ENCODE measurements at regions not wholly inside any gene's neighbourhood (a gene's known extent, or its start where the extent isn't known, plus 50 kb on each side); places are given as distances from the start of the nearest gene placed in this dataset.

GRCh38 chr16:7980133-7980483 is 610.2 kb downstream of the TMEM114 start:
- H3K79me2 ChIP-seq (ENCODE audit: insufficient read depth, low read length): no peaks in the 10 kb centered on the region
- no peak overlapping the region for H3K9ac ChIP-seq (ENCODE audit: low read length)
- H3K4me3 ChIP-seq (replicated peaks in 1 of 2; ENCODE audit: low read depth in 1 of 2, low read length in 2 of 2): no peak overlapping the region
- no peaks in the 10 kb centered on the region for H3K36me3 ChIP-seq (ENCODE audit: control insufficient read depth in 1 of 2, insufficient read depth in 2 of 2, low read length in 2 of 2)
- ChIA-PET CTCF (no interaction called here), POLR2A (no interaction called here), RAD21 (ENCODE audit: low non-redundant PET in 1 of 2, low total read pairs in 2 of 2, uncharacterized antibody in 2 of 2, unreplicated experiment in 2 of 2) (no interaction called here)
- H3K4me2 ChIP-seq (ENCODE audit: low read length): no peak overlapping the region
- H3K27me3 ChIP-seq (ENCODE audit: insufficient read depth, low read length): no peaks in the 10 kb centered on the region
- no peaks in the 10 kb centered on the region for H4K20me1 ChIP-seq (ENCODE audit: insufficient read depth)
- intact Hi-C loops (cut with micrococcal nuclease): no loop called here
- H3K9me2 ChIP-seq (ENCODE audit: insufficient read depth): no peaks in the 10 kb centered on the region
- ATAC-seq (no peak), DNase-seq (ENCODE audit: low read depth, low spot score) (no peak)
- no peak overlapping the region for H3K27ac ChIP-seq (ENCODE audit: low read depth, low read length)
- TF ChIP-seq ZNF274 (IDR thresholded peaks at IDR 0.05; ENCODE audit: low read depth, low read length): no peak
- TF ChIP-seq, protein P1, sequence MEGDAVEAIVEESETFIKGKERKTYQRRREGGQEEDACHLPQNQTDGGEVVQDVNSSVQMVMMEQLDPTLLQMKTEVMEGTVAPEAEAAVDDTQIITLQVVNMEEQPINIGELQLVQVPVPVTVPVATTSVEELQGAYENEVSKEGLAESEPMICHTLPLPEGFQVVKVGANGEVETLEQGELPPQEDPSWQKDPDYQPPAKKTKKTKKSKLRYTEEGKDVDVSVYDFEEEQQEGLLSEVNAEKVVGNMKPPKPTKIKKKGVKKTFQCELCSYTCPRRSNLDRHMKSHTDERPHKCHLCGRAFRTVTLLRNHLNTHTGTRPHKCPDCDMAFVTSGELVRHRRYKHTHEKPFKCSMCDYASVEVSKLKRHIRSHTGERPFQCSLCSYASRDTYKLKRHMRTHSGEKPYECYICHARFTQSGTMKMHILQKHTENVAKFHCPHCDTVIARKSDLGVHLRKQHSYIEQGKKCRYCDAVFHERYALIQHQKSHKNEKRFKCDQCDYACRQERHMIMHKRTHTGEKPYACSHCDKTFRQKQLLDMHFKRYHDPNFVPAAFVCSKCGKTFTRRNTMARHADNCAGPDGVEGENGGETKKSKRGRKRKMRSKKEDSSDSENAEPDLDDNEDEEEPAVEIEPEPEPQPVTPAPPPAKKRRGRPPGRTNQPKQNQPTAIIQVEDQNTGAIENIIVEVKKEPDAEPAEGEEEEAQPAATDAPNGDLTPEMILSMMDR (IDR thresholded peaks at IDR 0.05 in 2 of 3, conservative IDR thresholded peaks at IDR 0.05 in 1 of 3; ENCODE audit: borderline replicate concordance in 1 of 3, insufficient read depth in 1 of 3, low read depth in 2 of 3, low read length in 2 of 3): no peak
- no peak for TF ChIP-seq FOSL1 (IDR thresholded peaks at IDR 0.05; ENCODE audit: low read depth)
- no peak for TF ChIP-seq POLR2A (IDR thresholded peaks at IDR 0.05; ENCODE audit: borderline replicate concordance, extremely low read depth, insufficient read depth, insufficient read length)
- H3K9me3 ChIP-seq (ENCODE audit: control insufficient read depth in 1 of 2, insufficient read depth in 1 of 2, low read depth in 1 of 2, low read length in 2 of 2): peaks cover 6 to 22% of the 10 kb centered on the region in 2 experiments; a peak in 2 of 4 replicates
- no peaks in the 10 kb centered on the region for H3K4me1 ChIP-seq (ENCODE audit: control insufficient read depth in 1 of 2, insufficient read depth in 2 of 2, low read length in 2 of 2)
- H2AFZ ChIP-seq (ENCODE audit: low read depth, low read length, poor library complexity, severe bottlenecking): no peak overlapping the region
- BruUV-seq (replicated peaks): no TSS peak

GRCh38 chr16:7979448-7980132 is 610.7 kb downstream of the TMEM114 start:
- no TSS peak for BruUV-seq (replicated peaks)
- ChIA-PET RAD21 (ENCODE audit: low non-redundant PET in 1 of 2, low total read pairs in 2 of 2, uncharacterized antibody in 2 of 2, unreplicated experiment in 2 of 2) (no interaction called here), CTCF (no interaction called here), POLR2A (no interaction called here)
- H3K9ac ChIP-seq (ENCODE audit: low read length): no peak overlapping the region
- no peaks in the 10 kb centered on the region for H3K27me3 ChIP-seq (ENCODE audit: insufficient read depth, low read length)
- H3K4me2 ChIP-seq (ENCODE audit: low read length): no peak overlapping the region
- H3K79me2 ChIP-seq (ENCODE audit: insufficient read depth, low read length): no peaks in the 10 kb centered on the region
- H3K4me3 ChIP-seq (replicated peaks in 1 of 2; ENCODE audit: low read depth in 1 of 2, low read length in 2 of 2): no peak overlapping the region
- intact Hi-C loops (cut with micrococcal nuclease): no loop called here
- no peak for DNase-seq (ENCODE audit: low read depth, low spot score)
- TF ChIP-seq CBX3 (IDR thresholded peaks at IDR 0.05; ENCODE audit: low read depth) (no peak), JUND (IDR thresholded peaks at IDR 0.05) (no peak), CEBPB (IDR thresholded peaks at IDR 0.05; ENCODE audit: low read depth) (no peak), EZH2 (IDR thresholded peaks at IDR 0.05) (no peak), MAX (IDR thresholded peaks at IDR 0.05) (no peak), FOSL1 (IDR thresholded peaks at IDR 0.05; ENCODE audit: low read depth) (no peak), POLR2A (IDR thresholded peaks at IDR 0.05; ENCODE audit: borderline replicate concordance, extremely low read depth, insufficient read depth, insufficient read length) (no peak), SRF (IDR thresholded peaks at IDR 0.05; ENCODE audit: low read depth) (no peak), ZFX (IDR thresholded peaks at IDR 0.05) (no peak), EGR1 (IDR thresholded peaks at IDR 0.05; ENCODE audit: low read depth) (no peak)
- TF ChIP-seq, protein P1 (IDR thresholded peaks at IDR 0.05 in 2 of 3, conservative IDR thresholded peaks at IDR 0.05 in 1 of 3; ENCODE audit: borderline replicate concordance in 1 of 3, insufficient read depth in 1 of 3, low read depth in 2 of 3, low read length in 2 of 3): no peak
- TF ChIP-seq, protein P2, sequence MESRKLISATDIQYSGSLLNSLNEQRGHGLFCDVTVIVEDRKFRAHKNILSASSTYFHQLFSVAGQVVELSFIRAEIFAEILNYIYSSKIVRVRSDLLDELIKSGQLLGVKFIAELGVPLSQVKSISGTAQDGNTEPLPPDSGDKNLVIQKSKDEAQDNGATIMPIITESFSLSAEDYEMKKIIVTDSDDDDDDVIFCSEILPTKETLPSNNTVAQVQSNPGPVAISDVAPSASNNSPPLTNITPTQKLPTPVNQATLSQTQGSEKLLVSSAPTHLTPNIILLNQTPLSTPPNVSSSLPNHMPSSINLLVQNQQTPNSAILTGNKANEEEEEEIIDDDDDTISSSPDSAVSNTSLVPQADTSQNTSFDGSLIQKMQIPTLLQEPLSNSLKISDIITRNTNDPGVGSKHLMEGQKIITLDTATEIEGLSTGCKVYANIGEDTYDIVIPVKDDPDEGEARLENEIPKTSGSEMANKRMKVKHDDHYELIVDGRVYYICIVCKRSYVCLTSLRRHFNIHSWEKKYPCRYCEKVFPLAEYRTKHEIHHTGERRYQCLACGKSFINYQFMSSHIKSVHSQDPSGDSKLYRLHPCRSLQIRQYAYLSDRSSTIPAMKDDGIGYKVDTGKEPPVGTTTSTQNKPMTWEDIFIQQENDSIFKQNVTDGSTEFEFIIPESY (IDR thresholded peaks at IDR 0.05; ENCODE audit: extremely low read depth, insufficient replicate concordance, low read length): no peak
- ATAC-seq: no peak
- H3K36me3 ChIP-seq (ENCODE audit: control insufficient read depth in 1 of 2, insufficient read depth in 2 of 2, low read length in 2 of 2): no peaks in the 10 kb centered on the region
- no peaks in the 10 kb centered on the region for H3K9me2 ChIP-seq (ENCODE audit: insufficient read depth)
- H3K27ac ChIP-seq (ENCODE audit: low read depth, low read length): no peak overlapping the region
- peaks cover 6 to 24% of the 10 kb centered on the region in 2 experiments; a peak in 2 of 4 replicates for H3K9me3 ChIP-seq (ENCODE audit: control insufficient read depth in 1 of 2, insufficient read depth in 1 of 2, low read depth in 1 of 2, low read length in 2 of 2)
- H3K4me1 ChIP-seq (ENCODE audit: control insufficient read depth in 1 of 2, insufficient read depth in 2 of 2, low read length in 2 of 2): no peaks in the 10 kb centered on the region
- no peaks in the 10 kb centered on the region for H4K20me1 ChIP-seq (ENCODE audit: insufficient read depth)
- no peak overlapping the region for H2AFZ ChIP-seq (ENCODE audit: low read depth, low read length, poor library complexity, severe bottlenecking)

Data from HCT116 (cell line).